Karpas-422 (cell line): ENCODE measurements at regions not wholly inside any gene's neighbourhood (a gene's known extent, or its start where the extent isn't known, plus 50 kb on each side); places are given as distances from the start of the nearest gene placed in this dataset.
"Not testable (repeated sequence)": the region's sequence is repeated elsewhere in the genome, so short reads cannot be mapped to it uniquely, and the experiment has no call there.

Experiments used
- DNase-seq: peaks from one replicate; pipeline ENCODE4 v3.0.0-alpha.2; 2015
- H2AFZ ChIP-seq: fragments of 200-600 bp; sonication (generic); 2 replicates; pipeline ENCODE4 v1.6.1; 2014; ENCODE audit warnings: antibody characterized with exemption, low read length, mixed read lengths
- H3K27ac ChIP-seq: fragments of 200-600 bp; sonication (generic); 2 replicates; pipeline ENCODE4 v1.5.1; 2014; ENCODE audit warnings: mild to moderate bottlenecking, low read length, moderate library complexity
- H3K27me3 ChIP-seq: fragments of 200-600 bp; sonication (generic); 2 replicates; pipeline ENCODE4 v1.6.1; 2014; ENCODE audit warnings: low read length, mixed read lengths
- H3K36me3 ChIP-seq: fragments of 200-600 bp; sonication (generic); 2 replicates; pipeline ENCODE4 v1.6.1; 2014; ENCODE audit warnings: low read length, mixed read lengths; ENCODE audit not compliant: insufficient read depth
- H3K4me1 ChIP-seq: fragments of 200-600 bp; sonication (generic); 2 replicates; pipeline ENCODE4 v1.6.1; 2014; ENCODE audit warnings: mild to moderate bottlenecking, low read length, mixed read lengths
- H3K4me2 ChIP-seq: fragments of 200-600 bp; sonication (generic); 2 replicates; pipeline ENCODE4 v1.6.1; 2014; ENCODE audit warnings: low read length, low read depth, mild to moderate bottlenecking; ENCODE audit not compliant: poor library complexity, severe bottlenecking
- H3K4me3 ChIP-seq: fragments of 200-600 bp; sonication (generic); 2 replicates; pipeline ENCODE4 v1.5.1; 2014; ENCODE audit warnings: mild to moderate bottlenecking, antibody characterized with exemption, low read length, mixed read lengths
- H3K79me2 ChIP-seq: fragments of 200-600 bp; sonication (generic); 2 replicates; pipeline ENCODE4 v1.6.1; 2014; ENCODE audit warnings: mild to moderate bottlenecking, low read length, mixed read lengths
- H3K9ac ChIP-seq: fragments of 200-600 bp; sonication (generic); 2 replicates; pipeline ENCODE4 v1.6.0; 2014; ENCODE audit warnings: low read length
- H3K9me2 ChIP-seq: fragments of 200-600 bp; sonication (generic), shearing (Covaris generic); replicated peaks from 2 replicates; pipeline ENCODE4 v1.6.0; 2014; ENCODE audit warnings: mild to moderate bottlenecking, low read length, moderate library complexity; ENCODE audit not compliant: insufficient read depth
- H3K9me3 ChIP-seq: fragments of 300-700, 200-600 bp; sonication (generic); 2 replicates; pipeline ENCODE4 v1.6.1; 2014; ENCODE audit warnings: low read length, mixed read lengths
- H4K20me1 ChIP-seq: fragments of 200-600 bp; sonication (generic); 2 replicates; pipeline ENCODE4 v1.6.1; 2014; ENCODE audit warnings: mild to moderate bottlenecking, antibody characterized with exemption, low read length, low read depth; ENCODE audit not compliant: insufficient read depth

- Histone ChIP-seq H3K4me1 (no peaks in the 10 kb centered on the region), H3K36me3 (no peaks in the 10 kb centered on the region), H3K4me3 (no peak overlapping the region), H3K27me3 (no peaks in the 10 kb centered on the region), H3K4me2 (no peak overlapping the region), H3K9me3 (no peaks in the 10 kb centered on the region), H2AFZ (no peak overlapping the region), H4K20me1 (no peaks in the 10 kb centered on the region), H3K9ac (no peak overlapping the region), H3K27ac (no peak overlapping the region), H3K9me2 (no peaks in the 10 kb centered on the region), H3K79me2 (no peaks in the 10 kb centered on the region)
- DNase-seq = no peak
Observed at GRCh38 chr5:82720213-82721086, 356.7 kb downstream of the TMEM167A start.

GRCh38 chr5:82719368-82719767, 357.8 kb downstream of the TMEM167A start:
- DNase-seq = no peak
- H3K9ac ChIP-seq = no peak overlapping the region
- H3K27ac ChIP-seq = no peak overlapping the region
- no peaks in the 10 kb centered on the region for H3K36me3 ChIP-seq
- no peak overlapping the region for H3K4me2 ChIP-seq
- H4K20me1 ChIP-seq = no peaks in the 10 kb centered on the region
- no peaks in the 10 kb centered on the region for H3K9me3 ChIP-seq
- no peak overlapping the region for H3K4me3 ChIP-seq
- no peaks in the 10 kb centered on the region for H3K4me1 ChIP-seq
- H2AFZ ChIP-seq = no peak overlapping the region
- no peaks in the 10 kb centered on the region for H3K79me2 ChIP-seq
- H3K27me3 ChIP-seq = no peaks in the 10 kb centered on the region
- no peaks in the 10 kb centered on the region for H3K9me2 ChIP-seq

- H3K27me3 ChIP-seq = no peaks in the 10 kb centered on the region
- H3K27ac ChIP-seq = no peak overlapping the region
- H3K36me3 ChIP-seq = no peaks in the 10 kb centered on the region
- H3K9ac ChIP-seq = no peak overlapping the region
- H3K4me3 ChIP-seq = no peak overlapping the region
- no peaks in the 10 kb centered on the region for H3K9me3 ChIP-seq
- no peak overlapping the region for H2AFZ ChIP-seq
- H3K4me1 ChIP-seq = no peaks in the 10 kb centered on the region
- H3K9me2 ChIP-seq = no peaks in the 10 kb centered on the region
- no peaks in the 10 kb centered on the region for H3K79me2 ChIP-seq
- no peaks in the 10 kb centered on the region for H4K20me1 ChIP-seq
- no peak for DNase-seq
- no peak overlapping the region for H3K4me2 ChIP-seq
Observed at GRCh38 chr5:82717738-82718137, 359.5 kb downstream of the TMEM167A start.

- DNase-seq, H3K27ac ChIP-seq, H3K9ac ChIP-seq, H3K4me2 ChIP-seq, H2AFZ ChIP-seq, H3K36me3 ChIP-seq, H3K9me3 ChIP-seq, H3K9me2 ChIP-seq, H3K27me3 ChIP-seq, H3K4me3 ChIP-seq, H4K20me1 ChIP-seq, H3K79me2 ChIP-seq, H3K4me1 ChIP-seq: not testable (repeated sequence)
Observed at GRCh38 chr5:82714732-82715131, 362.5 kb downstream of the TMEM167A start.

GRCh38 chr5:82713811-82714210, 363.4 kb downstream of the TMEM167A start:
- Histone ChIP-seq H3K9me3 (no peaks in the 10 kb centered on the region), H3K9me2 (no peaks in the 10 kb centered on the region), H4K20me1 (no peaks in the 10 kb centered on the region), H3K79me2 (no peaks in the 10 kb centered on the region), H3K9ac (no peak overlapping the region), H3K27me3 (no peaks in the 10 kb centered on the region), H3K4me1 (no peaks in the 10 kb centered on the region), H2AFZ (no peak overlapping the region), H3K4me2 (no peak overlapping the region), H3K27ac (no peak overlapping the region), H3K4me3 (no peak overlapping the region), H3K36me3 (no peaks in the 10 kb centered on the region)
- no peak for DNase-seq

- Histone ChIP-seq H3K79me2 (no peaks in the 10 kb centered on the region), H3K36me3 (no peaks in the 10 kb centered on the region), H3K9ac (no peak overlapping the region), H2AFZ (no peak overlapping the region), H3K27me3 (no peaks in the 10 kb centered on the region), H3K27ac (no peak overlapping the region), H4K20me1 (no peaks in the 10 kb centered on the region), H3K9me3 (no peaks in the 10 kb centered on the region), H3K9me2 (no peaks in the 10 kb centered on the region), H3K4me1 (no peaks in the 10 kb centered on the region), H3K4me3 (no peak overlapping the region), H3K4me2 (no peak overlapping the region)
- no peak for DNase-seq
Observed at GRCh38 chr5:82707741-82708140, 369.5 kb downstream of the TMEM167A start.

GRCh38 chr5:82704381-82704780, 372.8 kb downstream of the TMEM167A start:
- no peaks in the 10 kb centered on the region for H3K4me1 ChIP-seq

GRCh38 chr5:82702046-82702445, 375.1 kb downstream of the TMEM167A start:
- H3K27me3 ChIP-seq = no peaks in the 10 kb centered on the region
- no peaks in the 10 kb centered on the region for H4K20me1 ChIP-seq
- H3K36me3 ChIP-seq = no peaks in the 10 kb centered on the region
- no peak overlapping the region for H3K27ac ChIP-seq
- no peaks in the 10 kb centered on the region for H3K9me3 ChIP-seq
- H3K9ac ChIP-seq = no peak overlapping the region
- H3K9me2 ChIP-seq = no peaks in the 10 kb centered on the region
- H3K79me2 ChIP-seq = no peaks in the 10 kb centered on the region
- H3K4me1 ChIP-seq = no peaks in the 10 kb centered on the region
- DNase-seq = no peak
- H3K4me3 ChIP-seq = no peak overlapping the region
- no peak overlapping the region for H2AFZ ChIP-seq
- H3K4me2 ChIP-seq = no peak overlapping the region

More at GRCh38 chr5:82704381-82704780, 372.8 kb downstream of the TMEM167A start:
- no peak overlapping the region for H3K9ac ChIP-seq
- no peaks in the 10 kb centered on the region for H3K9me3 ChIP-seq
- no peak overlapping the region for H3K27ac ChIP-seq
- no peaks in the 10 kb centered on the region for H3K9me2 ChIP-seq
- H3K4me2 ChIP-seq = no peak overlapping the region
- H3K79me2 ChIP-seq = no peaks in the 10 kb centered on the region
- no peak overlapping the region for H2AFZ ChIP-seq
- no peak for DNase-seq
- H3K36me3 ChIP-seq = no peaks in the 10 kb centered on the region
- no peaks in the 10 kb centered on the region for H4K20me1 ChIP-seq
- no peaks in the 10 kb centered on the region for H3K27me3 ChIP-seq
- H3K4me3 ChIP-seq = no peak overlapping the region
